ENCODE measurements at regions not wholly inside any gene's neighbourhood (a gene's known extent, or its start where the extent isn't known, plus 50 kb on each side); places are given as distances from the start of the nearest gene placed in this dataset.

DNA sequence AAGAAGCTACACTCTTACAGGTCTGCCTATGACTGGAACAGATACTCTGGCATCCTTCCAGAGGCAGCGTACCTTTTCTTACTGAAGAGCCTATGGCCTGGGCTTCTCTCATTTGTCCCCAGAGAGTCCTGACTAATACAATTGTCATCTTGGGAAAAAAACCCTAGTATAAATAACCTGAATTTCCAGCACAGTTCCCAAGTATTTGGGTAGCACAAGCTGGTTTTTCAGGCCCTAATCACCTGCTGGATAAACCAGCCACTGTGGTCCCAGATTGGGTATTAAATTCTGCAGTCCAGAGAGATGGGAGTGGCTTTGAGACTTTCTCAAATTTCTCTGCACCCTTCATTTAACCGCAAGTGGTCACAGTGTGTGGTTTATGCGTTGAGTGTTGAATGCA is 186.8 kb upstream of the NEBL start:
- no peak overlapping the region for H3K4me3 ChIP-seq (ENCODE audit: low read depth, low read length)
- no peaks in the 10 kb centered on the region for H3K27me3 ChIP-seq (ENCODE audit: control insufficient read depth, insufficient read depth, low read length)
- H3K27ac ChIP-seq (ENCODE audit: low read depth, low read length) = no peak overlapping the region
- no peaks in the 10 kb centered on the region for H3K9me3 ChIP-seq (ENCODE audit: control insufficient read depth, insufficient read depth, low read length)
- TF ChIP-seq, protein P1, sequence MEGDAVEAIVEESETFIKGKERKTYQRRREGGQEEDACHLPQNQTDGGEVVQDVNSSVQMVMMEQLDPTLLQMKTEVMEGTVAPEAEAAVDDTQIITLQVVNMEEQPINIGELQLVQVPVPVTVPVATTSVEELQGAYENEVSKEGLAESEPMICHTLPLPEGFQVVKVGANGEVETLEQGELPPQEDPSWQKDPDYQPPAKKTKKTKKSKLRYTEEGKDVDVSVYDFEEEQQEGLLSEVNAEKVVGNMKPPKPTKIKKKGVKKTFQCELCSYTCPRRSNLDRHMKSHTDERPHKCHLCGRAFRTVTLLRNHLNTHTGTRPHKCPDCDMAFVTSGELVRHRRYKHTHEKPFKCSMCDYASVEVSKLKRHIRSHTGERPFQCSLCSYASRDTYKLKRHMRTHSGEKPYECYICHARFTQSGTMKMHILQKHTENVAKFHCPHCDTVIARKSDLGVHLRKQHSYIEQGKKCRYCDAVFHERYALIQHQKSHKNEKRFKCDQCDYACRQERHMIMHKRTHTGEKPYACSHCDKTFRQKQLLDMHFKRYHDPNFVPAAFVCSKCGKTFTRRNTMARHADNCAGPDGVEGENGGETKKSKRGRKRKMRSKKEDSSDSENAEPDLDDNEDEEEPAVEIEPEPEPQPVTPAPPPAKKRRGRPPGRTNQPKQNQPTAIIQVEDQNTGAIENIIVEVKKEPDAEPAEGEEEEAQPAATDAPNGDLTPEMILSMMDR (IDR thresholded peaks at IDR 0.05; ENCODE audit: low read depth, low read length) = no peak
- DNase-seq (ENCODE audit: low read depth, low spot score) = no peak
- ChIA-PET CTCF (no interaction called here), POLR2A (interaction anchor here (0.6 kb wide), 1 partner anchor 26 kb away, joined by 4 read pairs; no protein-coding TSS in a partner anchor)

DNA sequence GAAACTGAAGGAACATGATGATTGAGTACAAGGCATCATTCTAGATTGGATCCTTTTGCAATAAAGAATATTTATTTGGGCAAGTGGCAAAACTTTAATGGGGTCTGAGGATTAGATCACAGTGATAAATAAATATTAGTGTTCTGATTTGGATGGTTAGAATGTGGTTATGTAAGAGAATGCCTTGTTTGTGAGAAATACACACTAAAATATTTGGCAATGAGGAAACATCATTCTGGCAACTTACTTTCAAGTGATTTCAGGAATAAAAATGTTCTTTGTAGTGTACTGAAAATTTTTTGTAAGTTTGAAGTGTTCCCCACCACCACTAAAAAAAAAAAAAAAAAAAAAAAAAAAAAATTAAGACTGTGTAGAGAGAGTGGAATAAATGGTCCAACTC is 185.1 kb upstream of the NEBL start:
- no peak overlapping the region for H3K4me3 ChIP-seq (ENCODE audit: low read depth, low read length)
- TF ChIP-seq, protein P1 (IDR thresholded peaks at IDR 0.05; ENCODE audit: low read depth, low read length) = no peak
- H3K27me3 ChIP-seq (ENCODE audit: control insufficient read depth, insufficient read depth, low read length) = no peaks in the 10 kb centered on the region
- POLR2A ChIA-PET = no interaction called here
- H3K27ac ChIP-seq (ENCODE audit: low read depth, low read length) = no peak overlapping the region
- no peaks in the 10 kb centered on the region for H3K9me3 ChIP-seq (ENCODE audit: control insufficient read depth, insufficient read depth, low read length)
- CTCF ChIA-PET = no interaction called here
- DNase-seq (ENCODE audit: low read depth, low spot score) = no peak

DNA sequence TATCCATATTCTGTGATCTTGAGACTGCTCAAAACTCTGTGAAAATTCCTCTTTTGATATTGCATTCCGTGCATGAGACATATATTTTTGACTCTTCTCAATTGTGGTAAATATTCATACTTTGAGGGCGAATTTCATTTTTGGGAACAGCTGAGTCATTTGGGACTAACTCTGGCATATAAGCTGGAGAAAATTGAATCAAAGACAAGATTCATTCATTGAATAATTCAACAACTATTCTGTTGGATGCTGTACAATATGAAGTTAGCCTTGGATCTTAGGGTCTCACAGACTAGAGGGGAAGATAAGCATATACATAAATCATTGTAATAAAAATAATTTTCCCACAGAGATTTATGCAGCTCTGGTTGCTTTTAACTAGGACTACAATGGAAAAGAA is 183.2 kb upstream of the NEBL start:
- DNase-seq (ENCODE audit: low read depth, low spot score) = no peak
- TF ChIP-seq, protein P1 (IDR thresholded peaks at IDR 0.05; ENCODE audit: low read depth, low read length) = no peak
- ChIA-PET CTCF (interaction anchor here (1.4 to 5.0 kb wide), 2 partner anchors 189 to 933 kb away, joined by 3 to 38 read pairs; no protein-coding TSS in a partner anchor), POLR2A (no interaction called here)
- Histone ChIP-seq H3K9me3 (ENCODE audit: control insufficient read depth, insufficient read depth, low read length) (no peaks in the 10 kb centered on the region), H3K4me3 (ENCODE audit: low read depth, low read length) (no peak overlapping the region), H3K27me3 (ENCODE audit: control insufficient read depth, insufficient read depth, low read length) (no peaks in the 10 kb centered on the region), H3K27ac (ENCODE audit: low read depth, low read length) (no peak overlapping the region)

DNA sequence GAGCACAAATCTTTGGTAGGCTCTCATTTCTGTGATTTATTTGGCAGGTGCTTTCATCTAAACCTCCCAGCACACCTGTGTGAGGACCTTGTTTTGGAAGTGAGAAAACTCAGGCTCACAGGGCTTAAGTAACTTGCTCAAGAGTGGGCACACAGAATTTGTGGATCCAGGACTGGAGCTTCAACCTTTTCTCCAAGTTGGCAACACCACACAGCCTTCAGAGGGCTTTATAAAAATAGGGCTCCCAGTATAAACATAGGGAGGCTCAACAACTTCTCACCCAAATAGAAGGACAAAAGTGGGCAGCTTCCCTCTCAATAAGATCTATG is 182.2 kb upstream of the NEBL start:
- POLR2A ChIA-PET = no interaction called here
- no peak overlapping the region for H3K27ac ChIP-seq (ENCODE audit: low read depth, low read length)
- H3K9me3 ChIP-seq (ENCODE audit: control insufficient read depth, insufficient read depth, low read length) = no peaks in the 10 kb centered on the region
- H3K27me3 ChIP-seq (ENCODE audit: control insufficient read depth, insufficient read depth, low read length) = no peaks in the 10 kb centered on the region
- TF ChIP-seq, protein P1 (IDR thresholded peaks at IDR 0.05; ENCODE audit: low read depth, low read length) = no peak
- CTCF ChIA-PET = interaction anchor here (0.6 to 5.0 kb wide), 10 partner anchors 18 to 1910 kb away, joined by 3 to 38 read pairs (median 4); no protein-coding TSS in a partner anchor
- no peak overlapping the region for H3K4me3 ChIP-seq (ENCODE audit: low read depth, low read length)
- no peak for DNase-seq (ENCODE audit: low read depth, low spot score)

DNA sequence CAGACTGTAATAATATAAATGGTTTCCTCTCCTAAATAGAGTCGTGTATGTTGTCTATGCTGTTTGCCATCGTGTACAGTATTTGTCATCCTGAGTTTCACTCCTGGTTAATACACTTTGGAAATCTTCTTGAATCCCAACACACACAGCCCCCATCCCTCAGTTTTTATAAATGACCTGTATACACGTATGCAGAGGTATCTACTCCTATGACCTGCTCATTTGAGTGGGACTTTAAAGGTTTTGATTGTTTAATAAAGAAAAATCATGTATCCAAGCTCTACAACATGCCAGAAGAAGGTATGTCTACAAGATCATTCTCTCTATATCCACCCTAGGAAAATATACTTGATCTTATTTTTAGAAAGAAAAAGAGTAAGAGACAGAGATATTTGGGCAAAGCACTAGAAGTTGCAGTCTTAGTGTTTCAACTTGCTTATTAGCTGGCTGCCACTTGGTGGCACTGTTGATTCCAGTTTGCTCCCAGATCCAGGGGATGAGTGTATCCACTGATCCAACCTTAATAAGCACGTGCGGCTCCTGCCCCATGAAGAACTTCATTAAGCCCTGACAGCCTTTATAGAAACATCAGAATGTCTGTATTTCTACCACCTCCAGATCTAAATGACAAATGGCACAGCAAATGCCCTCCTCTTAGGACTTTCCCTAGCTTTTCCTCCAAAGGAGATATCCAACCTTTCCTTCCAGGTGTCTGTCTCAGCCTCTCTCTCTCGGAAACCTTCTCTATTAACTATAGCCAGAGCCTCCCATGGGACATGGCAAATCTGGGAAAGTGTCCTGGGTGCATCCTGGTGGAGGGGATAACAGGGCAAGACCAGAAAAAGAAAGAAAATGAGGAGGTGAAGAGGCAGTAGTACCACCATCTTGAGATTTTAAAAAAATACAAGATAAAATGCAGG is 181.6 kb upstream of the NEBL start:
- POLR2A ChIA-PET = no interaction called here

More for the DNA sequence above, 181.6 kb upstream of the NEBL start:
- TF ChIP-seq, protein P1 (IDR thresholded peaks at IDR 0.05; ENCODE audit: low read depth, low read length) = peak; percentile 87
- H3K4me3 ChIP-seq (ENCODE audit: low read depth, low read length) = no peak overlapping the region
- no peaks in the 10 kb centered on the region for H3K9me3 ChIP-seq (ENCODE audit: control insufficient read depth, insufficient read depth, low read length)
- peak; percentile 15 for DNase-seq (ENCODE audit: low read depth, low spot score)
- no peak overlapping the region for H3K27ac ChIP-seq (ENCODE audit: low read depth, low read length)
- H3K27me3 ChIP-seq (ENCODE audit: control insufficient read depth, insufficient read depth, low read length) = no peaks in the 10 kb centered on the region
- CTCF ChIA-PET = interaction anchor here (0.5 to 5.0 kb wide), 15 partner anchors 13 to 1911 kb away, joined by 3 to 38 read pairs (median 4); no protein-coding TSS in a partner anchor

All from AG04450 (cell line).